Transverse colon (tissue), 4 donors: ENCODE measurements at regions not wholly inside any gene's neighbourhood (a gene's known extent, or its start where the extent isn't known, plus 50 kb on each side); places are given as distances from the start of the nearest gene placed in this dataset.

ENCODE experiments used
- CTCF ChIP-seq, 5 experiments: fragments of 200-600 bp in 3 of 5; fragments of 450-650 bp in 2 of 5; sonication (generic) in 3 of 5; IDR thresholded peaks; 1 replicate in 2 of 5; 2 replicates in 3 of 5; pipeline ENCODE4 v1.5.1; 2016 to 2017; ENCODE audit warnings: antibody characterized with exemption in 5 of 5, inconsistent platforms in 3 of 5, mild to moderate bottlenecking in 2 of 5, moderate library complexity in 1 of 5
- EP300 ChIP-seq: sonication (generic); formaldehyde crosslinking; IDR thresholded peaks from one replicate; pipeline ENCODE4 v1.6.1; 2017; ENCODE audit warnings: antibody characterized with exemption, low read depth
- POLR2A ChIP-seq: fragments of 450-650 bp; IDR thresholded peaks from one replicate; pipeline ENCODE4 v1.6.1; 2016; ENCODE audit warnings: antibody characterized with exemption, mild to moderate bottlenecking, moderate library complexity
- POLR2AphosphoS5 ChIP-seq, 3 donors: sonication (generic); formaldehyde crosslinking; IDR thresholded peaks; one replicate each; pipeline ENCODE4 v1.6.1; 2016; ENCODE audit warnings: antibody characterized with exemption in 3 of 3

GRCh38 chr9:13665418-13666066 lies 386.1 kb upstream of the MPDZ start:
- no peak for TF ChIP-seq CTCF (IDR thresholded peaks at IDR 0.05)
- no peak for TF ChIP-seq POLR2AphosphoS5 (IDR thresholded peaks at IDR 0.05)
- TF ChIP-seq EP300, result no peak
- no peak for TF ChIP-seq POLR2A
